ENCODE measurements at regions not wholly inside any gene's neighbourhood (a gene's known extent, or its start where the extent isn't known, plus 50 kb on each side); places are given as distances from the start of the nearest gene placed in this dataset.
"Not testable (repeated sequence)": the region's sequence is repeated elsewhere in the genome, so short reads cannot be mapped to it uniquely, and the experiment has no call there.

DNA sequence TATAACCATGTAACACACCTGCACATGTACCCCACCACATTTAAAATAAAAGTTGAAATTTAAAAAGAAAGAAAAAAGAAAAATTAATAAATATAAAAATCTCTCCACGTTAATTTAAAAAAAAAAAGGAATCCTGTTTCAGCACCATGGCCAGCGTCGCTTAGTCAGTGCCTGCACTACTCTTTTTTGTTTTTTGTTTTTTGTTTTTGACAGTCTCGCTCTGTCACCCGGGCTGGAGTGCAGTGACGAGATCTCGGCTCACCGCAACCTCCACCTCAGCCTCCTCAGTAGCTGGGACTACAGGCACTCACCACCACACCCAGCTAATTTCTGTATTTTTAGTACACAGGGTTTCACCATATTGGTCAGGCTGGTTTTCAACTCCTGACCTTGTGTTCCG lies 835.9 kb downstream of the UQCRFS1 start:
- ATAC-seq (replicated peaks in 6 of 8): no peak
- Histone ChIP-seq H3K27ac (no peak overlapping the region), H3K4me1 (replicated peaks in 1 of 2) (no peaks in the 10 kb centered on the region), H3K4me3 (no peak overlapping the region)
- in situ Hi-C loops (cut with MboI; ENCODE audit: low pct_unique_long_range_greater_than_20kb in 2 of 9, low sequenced_read_pairs in 9 of 9, unreplicated experiment in 9 of 9): no loop called here
- 15 to 64% (median 31%) methylated on average over 5 to 9 of the region's 9 CpGs; no CpG with 5 or more reads in 1 of the 10 experiments for WGBS, 10 experiments

DNA sequence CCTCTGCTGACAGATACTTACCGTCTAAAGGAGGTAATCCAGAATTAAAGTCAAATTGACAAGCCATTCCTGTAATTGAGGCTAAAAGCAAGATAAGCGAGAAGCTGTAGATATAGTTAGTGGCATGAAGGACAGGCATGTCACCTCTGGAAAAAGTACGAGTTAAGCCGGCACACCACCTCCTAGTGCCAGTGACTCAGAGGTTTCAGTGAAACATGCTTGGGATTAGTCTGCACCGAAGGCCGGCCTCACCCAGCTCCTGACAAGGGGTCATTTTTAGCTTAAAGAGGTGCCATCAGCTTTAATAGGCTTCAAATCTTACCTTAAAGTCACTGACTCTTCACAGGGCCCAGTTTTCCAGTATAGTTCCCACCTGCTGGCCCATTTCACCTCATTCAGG lies 838.0 kb downstream of the UQCRFS1 start:
- in situ Hi-C loops (cut with MboI; ENCODE audit: low pct_unique_long_range_greater_than_20kb in 2 of 9, low sequenced_read_pairs in 9 of 9, unreplicated experiment in 9 of 9): no loop called here
- WGBS, 10 experiments: 0 to 80% (median 65%) methylated on average over 1 to 4 of the region's 6 CpGs; no CpG with 5 or more reads in 2 of the 10 experiments
- H3K4me3 ChIP-seq: no peak overlapping the region
- no peak overlapping the region for H3K27ac ChIP-seq
- ATAC-seq (replicated peaks in 6 of 8): no peak
- no peaks in the 10 kb centered on the region for H3K4me1 ChIP-seq (replicated peaks in 1 of 2)

DNA sequence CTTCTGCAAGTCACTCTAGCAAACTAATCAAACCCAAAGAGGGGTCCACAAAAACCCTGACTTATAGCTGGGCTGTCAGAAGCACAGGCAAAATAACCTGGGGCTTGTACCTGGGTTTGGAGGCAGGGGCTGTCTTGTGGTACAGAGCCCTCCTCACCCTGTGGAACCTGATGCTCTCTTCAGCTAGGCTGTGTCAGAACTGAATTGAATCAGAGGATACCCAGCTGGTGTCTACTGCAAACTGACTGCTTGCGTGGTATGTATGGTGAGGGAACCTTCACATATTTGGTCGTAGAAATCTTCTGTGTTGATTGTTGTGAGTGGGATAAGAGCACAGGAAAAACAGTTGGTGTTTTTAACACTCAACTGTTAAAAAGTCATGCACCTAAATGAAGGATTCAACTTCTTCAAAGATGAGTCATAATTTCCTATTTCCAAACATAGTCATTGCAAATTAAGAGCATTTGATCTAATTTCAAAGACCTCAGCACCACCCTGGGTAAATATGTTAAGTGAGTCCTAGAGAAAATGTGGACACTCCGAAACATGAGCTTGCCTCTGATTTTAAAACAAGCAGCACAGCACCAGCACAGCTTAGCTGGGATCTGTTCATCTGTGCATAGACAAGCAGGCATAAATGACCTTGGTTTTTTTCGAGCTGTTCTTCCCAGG lies 840.2 kb downstream of the UQCRFS1 start:
- Histone ChIP-seq H3K27ac (no peak overlapping the region), H3K4me3 (no peak overlapping the region), H3K4me1 (replicated peaks in 1 of 2) (no peaks in the 10 kb centered on the region)
- peak in 5 of 8 experiments; percentile 28 to 98 (median 96) for ATAC-seq (replicated peaks in 6 of 8)
- WGBS, 10 experiments: 0 to 63% (median 41%) methylated on average over 1 to 4 of the region's 4 CpGs
- in situ Hi-C loops (cut with MboI; ENCODE audit: low pct_unique_long_range_greater_than_20kb in 2 of 9, low sequenced_read_pairs in 9 of 9, unreplicated experiment in 9 of 9): no loop called here

DNA sequence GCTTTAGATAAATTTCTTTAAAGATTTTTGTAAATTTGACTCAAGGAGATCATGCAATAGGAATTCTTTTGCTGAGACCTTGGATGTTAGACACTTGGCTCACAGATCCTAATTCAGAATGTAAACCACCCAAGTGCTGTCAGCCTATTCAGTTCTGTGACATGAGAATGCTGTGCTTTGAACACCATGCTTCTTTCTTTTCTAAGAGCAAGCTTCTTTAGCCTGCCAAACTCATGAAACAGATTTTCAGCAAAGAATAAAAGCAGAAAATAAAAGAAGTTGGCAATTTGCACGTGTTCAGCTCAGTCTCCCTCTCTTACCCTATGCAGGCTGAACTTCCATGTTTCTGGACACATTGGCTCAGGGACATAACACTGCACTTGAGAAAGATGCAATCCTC lies 845.8 kb downstream of the UQCRFS1 start:
- no peak for ATAC-seq (replicated peaks in 6 of 8)
- H3K4me3 ChIP-seq: no peak overlapping the region
- H3K4me1 ChIP-seq (replicated peaks in 1 of 2): no peaks in the 10 kb centered on the region
- in situ Hi-C loops (cut with MboI; ENCODE audit: low pct_unique_long_range_greater_than_20kb in 2 of 9, low sequenced_read_pairs in 9 of 9, unreplicated experiment in 9 of 9): no loop called here
- WGBS, 10 experiments: 57 to 100% (median 70%) methylated on average over 1 of the region's 1 CpG; no CpG with 5 or more reads in 6 of the 10 experiments
- H3K27ac ChIP-seq: no peak overlapping the region

DNA sequence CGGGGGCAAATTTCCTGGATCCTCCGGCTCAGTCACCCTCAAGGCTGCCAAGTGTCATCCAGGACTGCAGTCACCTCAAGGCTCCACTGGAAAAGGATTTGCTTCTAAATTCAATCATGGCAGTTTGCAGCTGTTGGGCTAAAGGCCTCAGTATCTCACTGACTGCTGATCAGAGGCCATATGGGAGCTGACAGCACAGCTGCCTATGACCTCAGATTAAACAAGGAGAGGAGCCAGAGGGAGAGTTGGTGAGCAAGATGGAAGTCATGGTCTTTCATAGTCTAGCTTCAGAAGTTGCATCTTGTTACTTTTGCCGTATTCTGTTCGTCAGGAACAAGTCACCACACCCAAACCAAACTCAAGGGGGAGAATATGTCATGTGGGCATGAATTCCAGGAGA lies 849.7 kb downstream of the UQCRFS1 start:
- 0 to 91% (median 17%) methylated on average over 2 to 4 of the region's 4 CpGs; no CpG with 5 or more reads in 3 of the 10 experiments for WGBS, 10 experiments
- Histone ChIP-seq H3K4me1 (replicated peaks in 1 of 2) (peaks cover 2 to 8% of the 10 kb centered on the region in 2 donors), H3K4me3 (no peak overlapping the region), H3K27ac (no peak overlapping the region)
- peak in 2 of 8 experiments; percentile 34 to 64 for ATAC-seq (replicated peaks in 6 of 8)
- in situ Hi-C loops (cut with MboI; ENCODE audit: low pct_unique_long_range_greater_than_20kb in 2 of 9, low sequenced_read_pairs in 9 of 9, unreplicated experiment in 9 of 9): no loop called here

DNA sequence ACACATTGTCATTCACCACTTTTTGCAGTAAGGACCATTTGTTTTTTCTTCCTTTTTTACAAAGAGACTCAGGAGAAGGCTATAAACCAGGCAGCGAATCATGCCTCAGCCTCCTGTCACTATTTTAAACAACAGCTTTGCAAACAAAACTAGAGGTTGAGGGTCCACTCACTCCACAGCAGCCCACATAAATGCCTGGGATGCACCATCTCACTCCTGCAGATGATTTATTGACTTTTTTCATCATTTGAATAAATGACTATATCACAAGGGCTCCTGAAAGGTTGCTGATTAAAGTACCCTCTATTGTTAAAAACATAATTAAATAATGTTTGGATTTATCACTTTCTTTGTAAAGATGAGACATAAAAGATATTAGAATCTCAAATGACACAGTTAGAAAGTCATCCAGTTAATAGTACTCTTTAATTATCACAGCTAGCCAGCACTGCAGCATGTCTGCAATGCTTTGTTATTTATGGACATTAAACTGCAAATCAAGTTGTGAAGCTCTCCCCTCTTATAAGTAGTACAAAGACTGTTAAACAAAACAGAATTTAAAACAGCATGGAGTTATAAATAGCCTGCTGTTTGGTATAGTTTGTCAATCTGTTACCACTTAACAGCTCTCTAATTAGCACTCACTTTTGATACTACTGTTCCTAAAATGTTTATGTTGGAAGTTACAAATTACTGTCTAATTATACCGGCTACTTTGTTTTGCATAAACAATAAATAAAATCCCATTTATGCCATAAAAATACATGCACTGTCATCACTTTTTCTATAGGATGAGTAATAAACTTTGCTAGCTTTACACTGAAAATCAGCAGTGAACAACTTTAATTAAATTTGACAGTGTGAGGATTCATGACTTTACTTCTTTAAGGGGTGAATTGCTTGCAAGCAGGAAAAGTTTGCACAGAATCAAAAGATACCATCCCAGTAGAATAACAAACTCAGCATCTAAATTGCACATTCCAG lies 853.2 kb downstream of the UQCRFS1 start:
- WGBS, 10 experiments: 0 to 80% (median 52%) methylated on average over 1 to 2 of the region's 2 CpGs
- peak in 5 of 8 experiments; percentile 35 to 89 (median 58) for ATAC-seq (replicated peaks in 6 of 8)
- H3K4me1 ChIP-seq (replicated peaks in 1 of 2): peaks cover 2 to 8% of the 10 kb centered on the region in 2 donors
- H3K27ac ChIP-seq: no peak overlapping the region
- in situ Hi-C loops (cut with MboI; ENCODE audit: low pct_unique_long_range_greater_than_20kb in 2 of 9, low sequenced_read_pairs in 9 of 9, unreplicated experiment in 9 of 9): no loop called here
- H3K4me3 ChIP-seq: no peak overlapping the region

DNA sequence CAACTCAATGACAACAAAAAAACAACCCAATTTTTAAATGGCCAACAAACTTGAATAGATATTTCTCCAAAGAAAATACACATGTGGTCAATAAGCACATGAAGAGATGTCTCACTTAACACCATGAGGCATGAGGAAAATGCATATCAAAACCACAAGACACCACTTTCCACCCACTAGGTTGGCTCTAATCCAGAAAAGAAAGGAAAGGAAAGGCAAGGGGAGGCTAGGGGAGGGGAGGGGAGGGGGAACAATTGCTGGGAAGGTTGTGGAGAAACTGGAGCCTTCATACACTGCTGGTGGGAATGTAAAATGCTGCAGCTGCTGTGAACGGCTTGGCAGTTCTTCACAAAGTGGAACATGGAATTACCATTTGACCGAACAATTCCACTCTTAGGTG lies 854.3 kb downstream of the UQCRFS1 start:
- in situ Hi-C loops (cut with MboI; ENCODE audit: low pct_unique_long_range_greater_than_20kb in 2 of 9, low sequenced_read_pairs in 9 of 9, unreplicated experiment in 9 of 9): no loop called here
- H3K4me1 ChIP-seq (replicated peaks in 1 of 2): peaks cover 2 to 8% of the 10 kb centered on the region in 2 donors
- H3K27ac ChIP-seq: no peak overlapping the region
- WGBS, 10 experiments: 0 to 90% (median 26%) methylated on average over 1 to 2 of the region's 2 CpGs; no CpG with 5 or more reads in 5 of the 10 experiments
- peak in 3 of 8 experiments; percentile 73 to 84 (median 78) for ATAC-seq (replicated peaks in 6 of 8)
- no peak overlapping the region for H3K4me3 ChIP-seq

DNA sequence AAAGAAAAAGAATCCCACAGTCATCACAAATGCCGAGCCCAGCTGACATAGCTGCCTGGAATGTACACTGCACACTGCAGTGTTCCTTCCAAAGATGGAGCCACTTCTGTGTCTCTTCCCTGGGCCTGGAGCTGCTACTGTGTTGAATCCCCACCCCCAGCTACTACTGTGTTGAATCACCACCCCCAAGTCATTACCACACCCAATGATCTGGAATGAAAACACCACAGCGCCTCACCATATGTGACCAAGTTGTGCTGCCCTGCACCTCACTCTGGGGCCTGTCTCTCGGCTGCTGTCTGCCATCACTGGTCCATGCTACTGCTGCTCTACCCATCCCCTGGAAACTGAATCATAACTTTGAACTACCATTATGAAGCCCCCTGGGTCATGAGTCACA lies 861.2 kb downstream of the UQCRFS1 start:
- no peaks in the 10 kb centered on the region for H3K4me1 ChIP-seq (replicated peaks in 1 of 2)
- H3K27ac ChIP-seq: no peak overlapping the region
- ATAC-seq (replicated peaks in 6 of 8): peak in 3 of 8 experiments; percentile 41 to 99 (median 99)
- WGBS, 10 experiments: 7 to 100% (median 60%) methylated on average over 1 to 3 of the region's 3 CpGs; no CpG with 5 or more reads in 5 of the 10 experiments
- H3K4me3 ChIP-seq: no peak overlapping the region
- in situ Hi-C loops (cut with MboI; ENCODE audit: low pct_unique_long_range_greater_than_20kb in 2 of 9, low sequenced_read_pairs in 9 of 9, unreplicated experiment in 9 of 9): no loop called here

DNA sequence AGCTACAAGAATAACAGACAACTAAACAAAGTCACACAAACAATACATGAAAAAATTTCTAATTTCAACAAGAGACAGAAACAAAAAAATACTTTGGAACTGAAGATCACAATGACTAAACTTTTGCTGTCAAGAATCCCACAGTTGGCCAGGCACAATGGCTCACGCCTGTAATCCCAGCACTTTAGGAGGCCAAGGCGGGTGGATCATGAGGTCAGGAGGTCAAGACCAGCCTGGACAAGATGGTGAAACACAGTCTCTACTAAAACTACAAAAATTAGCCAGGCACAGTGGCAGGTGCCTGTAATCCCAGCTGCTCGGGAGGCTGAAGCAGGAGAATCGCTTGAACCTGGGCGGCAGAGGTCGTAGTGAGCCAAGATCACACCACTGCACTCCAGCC lies 861.6 kb downstream of the UQCRFS1 start:
- ATAC-seq (replicated peaks in 6 of 8); in situ Hi-C loops (cut with MboI; ENCODE audit: low pct_unique_long_range_greater_than_20kb in 2 of 9, low sequenced_read_pairs in 9 of 9, unreplicated experiment in 9 of 9); H3K27ac ChIP-seq; H3K4me1 ChIP-seq (replicated peaks in 1 of 2); H3K4me3 ChIP-seq: not testable (repeated sequence)
- WGBS, 10 experiments: 43 to 100% (median 94%) methylated on average over 1 to 4 of the region's 6 CpGs; no CpG with 5 or more reads in 4 of the 10 experiments

DNA sequence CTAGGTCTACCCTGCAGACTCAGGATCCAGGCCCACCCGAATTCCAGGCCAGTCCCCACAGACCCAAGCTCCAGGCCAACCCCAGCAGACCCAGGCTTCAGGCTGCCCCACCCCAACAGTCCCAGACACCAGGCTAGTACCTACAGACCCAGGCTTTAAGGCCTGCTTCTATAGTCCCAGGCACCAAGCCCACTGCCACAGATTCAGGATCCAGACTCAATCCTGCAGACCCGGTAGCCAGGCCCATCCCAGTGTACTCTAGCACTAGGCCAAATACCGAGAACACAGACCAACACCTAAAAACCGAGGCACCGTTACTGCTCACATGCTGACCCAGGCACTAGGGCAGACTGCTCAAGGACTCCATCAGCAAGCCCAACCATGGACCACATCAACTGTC lies 862.3 kb downstream of the UQCRFS1 start:
- ATAC-seq (replicated peaks in 6 of 8): no peak
- Histone ChIP-seq H3K27ac (no peak overlapping the region), H3K4me1 (replicated peaks in 1 of 2) (no peaks in the 10 kb centered on the region), H3K4me3 (no peak overlapping the region)
- WGBS, 10 experiments: 18 to 100% (median 83%) methylated on average over 1 to 4 of the region's 5 CpGs; no CpG with 5 or more reads in 3 of the 10 experiments
- in situ Hi-C loops (cut with MboI; ENCODE audit: low pct_unique_long_range_greater_than_20kb in 2 of 9, low sequenced_read_pairs in 9 of 9, unreplicated experiment in 9 of 9): no loop called here

DNA sequence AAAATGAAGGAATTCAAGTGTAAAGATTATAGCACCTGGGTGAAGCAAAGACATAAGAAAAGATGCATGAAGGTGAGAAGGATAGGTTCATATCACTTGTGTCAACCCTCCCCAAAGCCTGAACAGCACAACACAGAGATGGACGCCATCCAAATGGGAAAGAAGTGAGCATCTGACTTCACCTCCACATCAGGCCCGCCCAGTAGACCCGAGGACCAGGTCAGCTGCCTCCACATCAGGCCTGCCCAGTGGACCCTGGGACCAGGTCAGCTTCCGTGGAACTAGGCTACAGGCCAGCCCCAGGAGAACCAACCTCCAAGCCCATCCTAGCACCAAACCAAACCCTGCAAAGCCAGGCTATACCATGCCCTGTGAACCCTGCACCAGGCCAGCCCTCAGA lies 862.9 kb downstream of the UQCRFS1 start:
- in situ Hi-C loops (cut with MboI; ENCODE audit: low pct_unique_long_range_greater_than_20kb in 2 of 9, low sequenced_read_pairs in 9 of 9, unreplicated experiment in 9 of 9): no loop called here
- H3K27ac ChIP-seq: no peak overlapping the region
- H3K4me3 ChIP-seq: no peak overlapping the region
- WGBS, 10 experiments: 43 to 67% (median 60%) methylated on average over 3 to 4 of the region's 4 CpGs; no CpG with 5 or more reads in 7 of the 10 experiments
- no peaks in the 10 kb centered on the region for H3K4me1 ChIP-seq (replicated peaks in 1 of 2)
- no peak for ATAC-seq (replicated peaks in 6 of 8)

DNA sequence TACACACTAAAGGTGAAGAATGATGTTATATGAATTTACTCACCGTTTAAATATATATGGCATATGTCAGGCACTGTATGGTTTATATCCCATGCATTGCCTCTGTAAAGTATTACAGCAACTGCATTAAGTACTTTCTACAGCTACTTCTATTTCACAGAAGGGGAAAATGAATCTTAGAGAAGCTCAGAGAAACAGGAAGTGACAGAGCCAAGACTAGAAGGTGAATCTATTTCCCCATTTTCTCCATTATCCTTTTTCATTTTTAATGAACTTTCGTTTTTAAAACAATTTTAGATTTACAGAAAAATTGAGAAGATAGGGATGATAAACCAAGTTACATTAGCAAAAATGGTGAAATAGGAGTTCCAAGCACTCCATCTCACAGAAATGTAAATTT lies 863.3 kb downstream of the UQCRFS1 start:
- ATAC-seq (replicated peaks in 6 of 8): no peak
- H3K4me3 ChIP-seq: no peak overlapping the region
- H3K4me1 ChIP-seq (replicated peaks in 1 of 2): no peaks in the 10 kb centered on the region
- H3K27ac ChIP-seq: no peak overlapping the region
- in situ Hi-C loops (cut with MboI; ENCODE audit: low pct_unique_long_range_greater_than_20kb in 2 of 9, low sequenced_read_pairs in 9 of 9, unreplicated experiment in 9 of 9): no loop called here
- 0 to 95% (median 60%) methylated on average over 2 of the region's 2 CpGs for WGBS, 10 experiments

DNA sequence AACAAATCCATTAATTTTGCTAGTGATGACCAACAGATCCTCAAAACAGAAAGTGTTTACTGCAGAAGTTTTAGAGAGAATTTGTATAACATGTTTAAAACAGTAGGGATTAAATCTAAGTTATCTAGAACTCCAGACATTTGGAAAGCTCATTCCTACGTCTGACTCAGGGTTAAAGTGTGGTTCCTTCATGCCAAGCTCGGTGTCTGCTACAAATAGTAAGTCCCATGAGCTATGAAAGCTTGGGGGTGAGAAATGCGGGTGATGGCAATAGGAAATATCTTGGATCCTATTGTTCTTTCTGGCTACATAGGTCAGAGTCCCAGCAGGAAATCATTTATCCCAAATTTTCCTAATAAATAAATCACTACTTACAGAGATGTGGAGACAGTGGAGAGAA lies 867.1 kb downstream of the UQCRFS1 start:
- Histone ChIP-seq H3K27ac (no peak overlapping the region), H3K4me3 (no peak overlapping the region), H3K4me1 (replicated peaks in 1 of 2) (no peaks in the 10 kb centered on the region)
- ATAC-seq (replicated peaks in 6 of 8): no peak
- WGBS, 10 experiments: 0 to 100% (median 48%) methylated on average over 1 to 3 of the region's 3 CpGs; no CpG with 5 or more reads in 2 of the 10 experiments
- in situ Hi-C loops (cut with MboI; ENCODE audit: low pct_unique_long_range_greater_than_20kb in 2 of 9, low sequenced_read_pairs in 9 of 9, unreplicated experiment in 9 of 9): no loop called here

Measured in motor neuron (in vitro differentiated cells).